Gastrocnemius medialis (tissue), 4 donors: ENCODE measurements at regions not wholly inside any gene's neighbourhood (a gene's known extent, or its start where the extent isn't known, plus 50 kb on each side); places are given as distances from the start of the nearest gene placed in this dataset.

Experiments
- ATAC-seq, 2 donors: fragments of 150-250 bp; one replicate each; pipeline ENCODE4 v1.9.1; 2016
- DNase-seq, 2 donors: peaks; one replicate each; pipeline ENCODE4 v3.0.0-alpha.2; 2019
- H3K27ac ChIP-seq, 4 donors: fragments of 200-600 bp; sonication (generic); 1 replicate in 1 of 4; 2 replicates in 3 of 4; pipeline ENCODE4 v1.5.1; 2016 to 2018; ENCODE audit warnings: mild to moderate bottlenecking in 2 of 4, moderate library complexity in 1 of 4
- H3K27me3 ChIP-seq, 3 donors: fragments of 200-600 bp; sonication (generic) in 2 of 3; 1 replicate in 1 of 3; 2 replicates in 2 of 3; pipeline versions ENCODE4 v1.5.1 to v1.6.0; 2016 to 2019; ENCODE audit warnings: mild to moderate bottlenecking in 1 of 3, moderate library complexity in 1 of 3
- H3K36me3 ChIP-seq, 2 donors: fragments of 200-600 bp; sonication (generic) in 1 of 2; one replicate each; pipeline ENCODE4 v1.5.1; 2017 to 2018
- H3K4me1 ChIP-seq, 2 donors: fragments of 200-600 bp; sonication (generic) in 1 of 2; one replicate each; pipeline ENCODE4 v1.5.1; 2016 to 2017; ENCODE audit warnings: mild to moderate bottlenecking in 2 of 2
- H3K4me3 ChIP-seq, 4 donors: fragments of 200-600 bp; sonication (generic) in 3 of 4; 1 replicate in 1 of 4; 2 replicates in 3 of 4; pipeline ENCODE4 v1.5.1; 2016 to 2019; ENCODE audit warnings: mild to moderate bottlenecking in 2 of 4
- H3K9me3 ChIP-seq, 3 donors: fragments of 200-600 bp; sonication (generic) in 2 of 3; 1 replicate in 1 of 3; 2 replicates in 2 of 3; pipeline ENCODE4 v1.5.1; 2016 to 2019
- CTCF ChIP-seq, 5 experiments: fragments of 450-650 bp in 3 of 5; fragments of 200-600 bp in 2 of 5; sonication (generic) in 2 of 5; IDR thresholded peaks in 4 of 5; conservative IDR thresholded peaks in 1 of 5; 1 replicate in 4 of 5; 2 replicates in 1 of 5; pipeline ENCODE4 v1.5.1; 2016 to 2019; ENCODE audit warnings: antibody characterized with exemption in 5 of 5, mild to moderate bottlenecking in 3 of 5, moderate library complexity in 3 of 5
- POLR2A ChIP-seq, 2 donors: fragments of 450-650 bp; IDR thresholded peaks; one replicate each; pipeline ENCODE4 v1.6.1; 2017; ENCODE audit warnings: antibody characterized with exemption in 2 of 2, mild to moderate bottlenecking in 2 of 2, moderate library complexity in 2 of 2
- in situ Hi-C, 4 donors: fragments of 200-750 bp; cut with MboI; loops; one replicate each; pipeline versions ENCODE4 v1.15.0 to v1.8.0; 2017; ENCODE audit warnings: low sequenced_read_pairs in 4 of 4
- intact Hi-C: fragments of 100-400 bp; cut with DNase I; formaldehyde crosslinking; loops from one replicate; pipeline ENCODE4 v1.15.1; 2023; ENCODE audit warnings: low total_unique reads

GRCh38 chr7:20980668-20981264 lies 194.1 kb upstream of the SP8 start:
- Histone ChIP-seq H3K36me3 (no peaks in the 10 kb centered on the region), H3K4me3 (no peak overlapping the region), H3K9me3 (no peaks in the 10 kb centered on the region), H3K27me3 (no peaks in the 10 kb centered on the region), H3K4me1 (no peaks in the 10 kb centered on the region), H3K27ac (no peak overlapping the region)
- intact Hi-C loops, result no loop called here
- TF ChIP-seq POLR2A (IDR thresholded peaks at IDR 0.05), result no peak
- no peak for TF ChIP-seq CTCF (IDR thresholded peaks at IDR 0.05 in 4 of 5, conservative IDR thresholded peaks at IDR 0.05 in 1 of 5)
- in situ Hi-C loops, result no loop called here
- ATAC-seq (no peak), DNase-seq (no peak)

- no peak for ATAC-seq
- TF ChIP-seq CTCF (IDR thresholded peaks at IDR 0.05 in 4 of 5, conservative IDR thresholded peaks at IDR 0.05 in 1 of 5) (no peak), POLR2A (IDR thresholded peaks at IDR 0.05) (no peak)
- intact Hi-C loops (no loop called here), in situ Hi-C loops (no loop called here)
- no peaks in the 10 kb centered on the region for H3K9me3 ChIP-seq
- no peak for DNase-seq
- no peak overlapping the region for H3K27ac ChIP-seq
- no peaks in the 10 kb centered on the region for H3K36me3 ChIP-seq
- H3K4me1 ChIP-seq, result no peaks in the 10 kb centered on the region
- no peaks in the 10 kb centered on the region for H3K27me3 ChIP-seq
- H3K4me3 ChIP-seq, result no peak overlapping the region
Observed at GRCh38 chr7:20988340-20988739, 201.7 kb upstream of the SP8 start.

- Histone ChIP-seq H3K9me3 (no peaks in the 10 kb centered on the region), H3K4me1 (no peaks in the 10 kb centered on the region), H3K4me3 (no peak overlapping the region), H3K36me3 (no peaks in the 10 kb centered on the region), H3K27ac (no peak overlapping the region), H3K27me3 (no peaks in the 10 kb centered on the region)
- ATAC-seq (no peak), DNase-seq (no peak)
- in situ Hi-C loops, result no loop called here
- intact Hi-C loops, result no loop called here
- TF ChIP-seq CTCF (IDR thresholded peaks at IDR 0.05 in 4 of 5, conservative IDR thresholded peaks at IDR 0.05 in 1 of 5) (no peak), POLR2A (IDR thresholded peaks at IDR 0.05) (no peak)
Observed at GRCh38 chr7:20991544-20991943, 204.9 kb upstream of the SP8 start.

- no peak overlapping the region for H3K27ac ChIP-seq
- intact Hi-C loops, result no loop called here
Observed at GRCh38 chr7:20993693-20994092, 207.0 kb upstream of the SP8 start.

More at GRCh38 chr7:20993693-20994092, 207.0 kb upstream of the SP8 start:
- Histone ChIP-seq H3K4me1 (no peaks in the 10 kb centered on the region), H3K9me3 (no peaks in the 10 kb centered on the region), H3K36me3 (no peaks in the 10 kb centered on the region), H3K4me3 (no peak overlapping the region), H3K27me3 (no peaks in the 10 kb centered on the region)
- TF ChIP-seq POLR2A (IDR thresholded peaks at IDR 0.05) (no peak), CTCF (IDR thresholded peaks at IDR 0.05 in 4 of 5, conservative IDR thresholded peaks at IDR 0.05 in 1 of 5) (no peak)
- DNase-seq, result no peak
- ATAC-seq, result no peak
- in situ Hi-C loops, result no loop called here
